SK-N-SH treated with all-trans-retinoic acid at 6 μM for 48 hours (cell line): ENCODE measurements at regions not wholly inside any gene's neighbourhood (a gene's known extent, or its start where the extent isn't known, plus 50 kb on each side); places are given as distances from the start of the nearest gene placed in this dataset.

Source experiments
- ESRRG ChIP-seq: fragments of 250-450 bp; sonication (Bioruptor Pico); IDR thresholded peaks from 2 replicates; pipeline ENCODE4 v1.6.1; 2021; ENCODE audit warnings: mild to moderate bottlenecking
- POU6F1 ChIP-seq: fragments of 250-450 bp; sonication (Bioruptor Pico); IDR thresholded peaks from 2 replicates; pipeline ENCODE4 v1.8.0; 2021; ENCODE audit warnings: low read depth, mild to moderate bottlenecking, moderate library complexity, borderline replicate concordance
- RARB ChIP-seq: fragments of 250-450 bp; sonication (Bioruptor Pico); IDR thresholded peaks from 2 replicates; pipeline ENCODE4 v1.8.0; 2021; ENCODE audit warnings: mild to moderate bottlenecking, moderate library complexity
- ZFP30 ChIP-seq: fragments of 450-650 bp; formaldehyde crosslinking; IDR thresholded peaks from 2 replicates; pipeline ENCODE4 v1.5.0; 2022; ENCODE audit warnings: mild to moderate bottlenecking, moderate library complexity

- TF ChIP-seq POU6F1 (CRISPR knock-in tag) (no peak), RARB (CRISPR knock-in tag) (no peak), ESRRG (CRISPR knock-in tag) (no peak), ZFP30 (CRISPR knock-in tag) (no peak)
Measured at GRCh38 chr4:185931375-185931774, 119.4 kb upstream of the SORBS2 start.
